Fibroblast of upper back skin (primary cell): ENCODE measurements at regions not wholly inside any gene's neighbourhood (a gene's known extent, or its start where the extent isn't known, plus 50 kb on each side); places are given as distances from the start of the nearest gene placed in this dataset.

Experiments used
- DNase-seq: peaks from one replicate; pipeline ENCODE4 v3.0.0-alpha.2; 2013

GRCh38 chr2:171608168-171608567 lies 79.1 kb upstream of the DYNC1I2 start:
- no peak for DNase-seq

DNA sequence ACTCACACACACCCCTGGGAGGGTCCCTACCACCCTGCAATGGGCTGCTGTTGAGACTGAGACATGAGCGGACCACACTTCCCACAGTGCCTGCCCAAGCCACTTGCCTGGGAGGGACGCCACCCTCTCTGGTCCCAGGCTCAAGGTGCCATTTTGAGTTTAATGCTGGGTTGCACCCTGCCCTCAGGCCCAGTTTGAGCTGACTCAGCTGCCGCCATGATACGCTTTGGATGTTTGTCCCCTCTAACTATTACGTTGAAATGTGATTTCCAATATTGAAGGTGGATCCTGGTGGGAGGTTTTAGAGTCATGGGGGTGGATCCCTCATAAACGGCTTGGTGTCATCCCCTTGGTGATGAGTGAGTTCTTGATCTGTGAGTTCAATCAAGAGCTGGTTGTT lies 76.4 kb upstream of the DYNC1I2 start:
- DNase-seq = no peak

- peak; percentile 26 for DNase-seq
These were observed 72.2 kb upstream of the DYNC1I2 start for GRCh38 chr2:171615069-171615468.

DNA sequence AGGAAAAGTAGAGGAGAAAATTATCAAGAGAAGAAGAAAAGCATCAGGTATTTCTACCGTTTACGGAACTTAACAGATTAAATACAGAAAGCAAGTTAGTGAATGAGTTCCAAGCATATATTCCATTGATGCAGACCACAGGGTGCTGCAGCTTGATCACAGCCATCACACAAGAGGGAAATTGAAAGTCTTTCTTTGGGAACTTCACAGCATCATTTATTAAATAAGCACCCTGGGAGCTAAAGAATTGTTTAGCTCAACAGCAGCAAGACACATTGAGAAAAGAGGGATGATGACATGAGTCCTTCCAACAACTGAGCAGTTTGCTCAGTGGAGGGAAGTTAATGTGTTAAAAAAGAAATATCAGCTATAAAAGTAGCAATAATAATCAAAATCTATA lies 69.3 kb upstream of the DYNC1I2 start:
- no peak for DNase-seq

DNA sequence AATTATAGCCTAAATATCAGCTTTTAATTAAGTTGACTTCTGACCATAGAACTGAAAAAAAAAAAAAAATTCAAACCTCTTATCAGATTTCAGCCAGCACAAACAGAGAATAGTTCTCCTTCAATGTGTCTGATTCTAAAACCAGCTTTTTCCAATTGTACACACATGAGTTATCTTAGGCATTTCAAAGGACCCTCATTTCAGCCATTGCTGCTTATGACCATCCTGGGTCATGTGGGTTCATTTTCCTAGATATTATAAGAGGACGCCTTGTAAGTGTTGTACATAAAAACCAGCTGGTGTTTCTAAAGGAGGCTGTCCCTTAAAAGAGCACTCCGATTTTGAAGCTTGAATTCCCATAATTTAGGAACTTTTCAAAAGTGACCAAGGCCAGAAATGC lies 62.3 kb upstream of the DYNC1I2 start:
- no peak for DNase-seq

DNA sequence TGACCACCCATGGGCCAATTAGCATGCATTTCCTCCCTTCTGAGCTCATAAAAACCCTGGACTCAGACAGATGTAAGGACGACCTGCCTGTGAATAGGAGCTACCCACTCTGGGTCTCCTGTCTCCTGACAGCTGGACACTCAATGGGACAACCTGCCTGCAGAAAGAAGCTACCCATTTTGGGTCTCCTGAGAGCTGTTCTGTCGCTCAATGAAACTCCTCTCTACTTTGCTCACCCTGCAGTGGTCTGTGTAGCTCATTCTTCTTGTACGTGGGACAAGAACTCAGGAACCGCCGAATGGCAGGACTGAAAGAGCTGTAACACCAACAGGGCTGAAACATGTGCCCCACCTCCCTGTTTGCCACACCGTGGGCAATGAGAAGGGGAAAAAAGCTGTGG lies 60.3 kb upstream of the DYNC1I2 start:
- DNase-seq = no peak

DNA sequence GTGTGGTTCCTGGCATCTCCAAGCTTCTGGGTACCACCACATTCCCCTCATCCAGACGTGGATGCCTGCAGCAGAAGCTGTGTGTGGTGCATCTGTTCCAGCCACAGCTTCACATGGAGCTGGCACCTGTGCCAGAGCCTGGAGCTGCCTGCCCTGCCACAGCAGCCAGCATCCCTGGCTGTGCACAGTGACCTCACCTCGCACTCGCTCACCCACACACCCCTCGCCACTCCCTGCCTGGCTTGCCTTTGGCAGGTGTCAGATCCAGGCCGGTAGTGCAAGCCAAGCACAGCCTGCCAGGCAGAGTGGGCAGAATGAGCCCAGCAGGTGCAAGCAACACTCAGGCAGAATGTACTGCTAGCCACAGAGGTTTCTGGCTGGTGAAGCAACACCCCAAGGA lies 59.9 kb upstream of the DYNC1I2 start:
- DNase-seq = no peak

GRCh38 chr2:171629113-171629512 lies 58.2 kb upstream of the DYNC1I2 start:
- DNase-seq = no peak

GRCh38 chr2:171630089-171630770 lies 57.0 kb upstream of the DYNC1I2 start:
- DNase-seq = no peak

DNA sequence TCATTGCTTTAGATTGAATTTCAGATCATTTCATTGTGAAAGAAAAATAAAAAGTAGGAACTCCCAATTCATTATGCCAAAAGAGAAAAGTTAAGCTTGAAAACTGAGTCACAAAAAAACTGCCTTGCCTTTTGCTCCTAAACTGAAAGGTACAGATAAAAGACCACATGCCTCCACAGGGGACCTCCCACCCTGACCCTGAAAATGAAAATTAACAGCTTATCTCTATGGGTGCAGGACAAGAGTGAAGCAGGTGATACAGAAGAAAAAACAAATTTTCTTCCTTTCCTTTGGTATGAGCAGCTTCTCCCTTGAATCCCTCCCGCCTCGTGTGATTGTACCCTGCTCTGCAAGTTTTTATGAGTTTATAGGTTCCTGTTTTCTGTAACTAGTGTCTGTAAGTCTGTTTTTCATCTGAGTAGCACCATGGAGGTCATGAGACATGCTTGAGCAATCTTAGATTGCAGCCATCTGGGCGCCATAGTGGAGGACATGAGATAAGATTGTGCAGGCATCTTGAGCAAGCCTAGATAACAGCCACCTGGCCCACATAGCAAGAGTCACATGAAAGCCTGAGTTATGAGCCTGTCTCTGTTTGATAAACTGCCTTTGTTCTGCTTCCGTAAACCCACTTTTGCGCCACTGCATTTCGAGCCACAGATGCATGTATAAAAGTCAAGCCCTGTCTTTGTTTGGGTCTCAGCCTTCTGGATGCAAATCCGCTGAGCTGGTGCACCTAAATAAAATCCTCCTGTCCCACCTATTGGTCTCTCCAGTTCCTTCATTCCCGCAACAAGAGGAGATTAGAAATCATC lies 56.2 kb upstream of the DYNC1I2 start:
- no peak for DNase-seq
